Fibroblast of lung (primary cell): ENCODE measurements at regions not wholly inside any gene's neighbourhood (a gene's known extent, or its start where the extent isn't known, plus 50 kb on each side); places are given as distances from the start of the nearest gene placed in this dataset.

Source experiments
- DNase-seq, 2 donors: peaks; one replicate each; pipeline versions ENCODE4 v3.0.0 to v3.0.0-alpha.2; 2010; ENCODE audit warnings: low read depth in 2 of 2
- H2AFZ ChIP-seq: 2 replicates; pipeline ENCODE4 v1.5.1; 2012; ENCODE audit warnings: low read length, control low read depth, inconsistent platforms
- H3K27ac ChIP-seq: 2 replicates; pipeline ENCODE4 v1.5.1; 2011; ENCODE audit warnings: low read length, control low read depth; ENCODE audit not compliant: insufficient read depth
- H3K27me3 ChIP-seq: 2 replicates; pipeline ENCODE4 v1.5.1; 2011; ENCODE audit warnings: mild to moderate bottlenecking, low read length; ENCODE audit not compliant: control insufficient read depth, insufficient read depth
- H3K36me3 ChIP-seq: 2 replicates; pipeline ENCODE4 v1.5.1; 2011; ENCODE audit warnings: low read length; ENCODE audit not compliant: control insufficient read depth, insufficient read depth
- H3K4me1 ChIP-seq: 2 replicates; pipeline ENCODE4 v1.5.1; 2011; ENCODE audit warnings: low read length; ENCODE audit not compliant: control insufficient read depth, insufficient read depth; ENCODE audit errors: extremely low read depth
- H3K4me2 ChIP-seq: 2 replicates; pipeline ENCODE4 v1.5.1; 2011; ENCODE audit warnings: low read length, control low read depth; ENCODE audit not compliant: insufficient read depth; ENCODE audit errors: extremely low read depth
- H3K4me3 ChIP-seq, 4 experiments: fragments of 200-600 bp in 1 of 4; sonication (generic) in 1 of 4; replicated peaks in 1 of 4; 2 replicates each; pipeline ENCODE4 v1.5.1; 2011 to 2016; ENCODE audit warnings: low read length in 4 of 4, low read depth in 3 of 4, mild to moderate bottlenecking in 3 of 4, control low read depth in 2 of 4, inconsistent platforms in 1 of 4, mixed read lengths in 1 of 4; ENCODE audit not compliant: insufficient read depth in 1 of 4; ENCODE audit errors: control extremely low read depth in 1 of 4
- H3K79me2 ChIP-seq: 2 replicates; pipeline ENCODE4 v1.5.1; 2012; ENCODE audit warnings: mild to moderate bottlenecking, low read length, inconsistent platforms; ENCODE audit not compliant: control insufficient read depth, insufficient read depth
- H3K9ac ChIP-seq: 2 replicates; pipeline ENCODE4 v1.5.1; 2011; ENCODE audit warnings: mild to moderate bottlenecking, low read length, control low read depth; ENCODE audit not compliant: insufficient read depth
- H3K9me3 ChIP-seq: 2 replicates; pipeline ENCODE4 v1.5.1; 2012; ENCODE audit warnings: low read depth, low read length; ENCODE audit not compliant: control insufficient read depth, insufficient read depth
- H4K20me1 ChIP-seq: 2 replicates; pipeline ENCODE4 v1.5.1; 2011; ENCODE audit warnings: low read length; ENCODE audit not compliant: control insufficient read depth, insufficient read depth; ENCODE audit errors: extremely low read depth
- EZH2 ChIP-seq: IDR thresholded peaks from 2 replicates; pipeline ENCODE4 v1.5.1; 2012; ENCODE audit warnings: low read length, control low read depth, mild to moderate bottlenecking; ENCODE audit errors: missing control alignments
- TF ChIP-seq, protein P1 (sequence below), 2 donors: IDR thresholded peaks in 1 of 2; conservative IDR thresholded peaks in 1 of 2; 1 replicate in 1 of 2; 2 replicates in 1 of 2; pipeline ENCODE4 v1.5.1; 2011 to 2012; ENCODE audit warnings: low read length in 2 of 2, control low read depth in 1 of 2, inconsistent platforms in 1 of 2, low read depth in 1 of 2, mild to moderate bottlenecking in 1 of 2

DNA sequence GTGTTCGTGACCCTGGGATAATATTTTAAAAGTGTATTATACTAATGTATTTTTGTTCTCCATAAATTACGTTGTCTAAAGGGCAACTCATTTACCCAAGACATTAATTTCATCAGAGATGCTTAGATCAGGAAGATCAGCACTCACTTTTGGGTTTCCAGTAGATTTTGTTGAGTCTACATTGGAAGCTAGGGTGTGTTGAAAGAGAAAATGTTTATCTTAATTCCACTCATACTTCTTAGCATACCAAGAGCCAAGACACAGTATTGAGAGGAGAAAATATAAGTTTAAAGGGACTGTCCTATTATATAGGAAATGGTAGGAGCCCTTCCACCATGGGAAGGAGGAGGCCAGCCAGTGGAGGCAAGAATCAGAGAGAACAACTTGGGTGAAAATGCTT, 412.9 kb upstream of the RGMA start:
- no peaks in the 10 kb centered on the region for H3K27me3 ChIP-seq
- no peak overlapping the region for H2AFZ ChIP-seq
- H3K36me3 ChIP-seq, result no peaks in the 10 kb centered on the region
- H3K4me3 ChIP-seq, result no peak overlapping the region
- H3K4me1 ChIP-seq, result no peaks in the 10 kb centered on the region
- no peaks in the 10 kb centered on the region for H3K79me2 ChIP-seq
- no peaks in the 10 kb centered on the region for H4K20me1 ChIP-seq
- H3K9me3 ChIP-seq, result no peaks in the 10 kb centered on the region
- no peak overlapping the region for H3K27ac ChIP-seq
- H3K9ac ChIP-seq, result no peak overlapping the region
- no peak for DNase-seq
- TF ChIP-seq, protein P1, sequence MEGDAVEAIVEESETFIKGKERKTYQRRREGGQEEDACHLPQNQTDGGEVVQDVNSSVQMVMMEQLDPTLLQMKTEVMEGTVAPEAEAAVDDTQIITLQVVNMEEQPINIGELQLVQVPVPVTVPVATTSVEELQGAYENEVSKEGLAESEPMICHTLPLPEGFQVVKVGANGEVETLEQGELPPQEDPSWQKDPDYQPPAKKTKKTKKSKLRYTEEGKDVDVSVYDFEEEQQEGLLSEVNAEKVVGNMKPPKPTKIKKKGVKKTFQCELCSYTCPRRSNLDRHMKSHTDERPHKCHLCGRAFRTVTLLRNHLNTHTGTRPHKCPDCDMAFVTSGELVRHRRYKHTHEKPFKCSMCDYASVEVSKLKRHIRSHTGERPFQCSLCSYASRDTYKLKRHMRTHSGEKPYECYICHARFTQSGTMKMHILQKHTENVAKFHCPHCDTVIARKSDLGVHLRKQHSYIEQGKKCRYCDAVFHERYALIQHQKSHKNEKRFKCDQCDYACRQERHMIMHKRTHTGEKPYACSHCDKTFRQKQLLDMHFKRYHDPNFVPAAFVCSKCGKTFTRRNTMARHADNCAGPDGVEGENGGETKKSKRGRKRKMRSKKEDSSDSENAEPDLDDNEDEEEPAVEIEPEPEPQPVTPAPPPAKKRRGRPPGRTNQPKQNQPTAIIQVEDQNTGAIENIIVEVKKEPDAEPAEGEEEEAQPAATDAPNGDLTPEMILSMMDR (conservative IDR thresholded peaks at IDR 0.05 in 1 of 2, IDR thresholded peaks at IDR 0.05 in 1 of 2; ENCODE audit: low read depth in 1 of 2, low read length in 2 of 2), result no peak
- TF ChIP-seq EZH2, result no peak
- H3K4me2 ChIP-seq, result no peak overlapping the region

DNA sequence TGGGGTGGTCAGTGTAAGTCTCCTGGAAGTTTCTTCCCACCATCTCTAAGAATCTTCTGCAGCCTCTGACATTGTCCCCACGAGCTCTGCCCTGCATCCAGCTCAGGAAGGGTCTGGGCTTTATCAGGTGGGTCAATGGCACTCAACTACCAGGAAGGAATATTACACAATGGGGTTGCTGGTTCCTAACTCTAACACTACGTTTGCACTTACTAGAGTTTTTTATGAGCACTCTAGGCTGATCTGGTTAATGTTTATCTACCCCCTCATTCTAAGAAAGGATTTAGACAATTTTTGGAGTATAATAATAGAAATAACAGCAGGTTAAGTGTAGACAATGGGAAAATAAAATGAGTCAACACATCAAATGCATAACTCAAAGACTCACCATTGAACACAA, 411.1 kb upstream of the RGMA start:
- Histone ChIP-seq H3K4me1 (no peaks in the 10 kb centered on the region), H3K27me3 (no peaks in the 10 kb centered on the region), H3K36me3 (no peaks in the 10 kb centered on the region), H3K4me2 (no peak overlapping the region), H3K9me3 (no peaks in the 10 kb centered on the region), H2AFZ (no peak overlapping the region), H3K79me2 (no peaks in the 10 kb centered on the region), H3K9ac (no peak overlapping the region), H3K4me3 (no peak overlapping the region), H3K27ac (no peak overlapping the region), H4K20me1 (no peaks in the 10 kb centered on the region)
- DNase-seq, result no peak
- no peak for TF ChIP-seq EZH2
- TF ChIP-seq, protein P1 (conservative IDR thresholded peaks at IDR 0.05 in 1 of 2, IDR thresholded peaks at IDR 0.05 in 1 of 2; ENCODE audit: low read depth in 1 of 2, low read length in 2 of 2), result no peak

DNA sequence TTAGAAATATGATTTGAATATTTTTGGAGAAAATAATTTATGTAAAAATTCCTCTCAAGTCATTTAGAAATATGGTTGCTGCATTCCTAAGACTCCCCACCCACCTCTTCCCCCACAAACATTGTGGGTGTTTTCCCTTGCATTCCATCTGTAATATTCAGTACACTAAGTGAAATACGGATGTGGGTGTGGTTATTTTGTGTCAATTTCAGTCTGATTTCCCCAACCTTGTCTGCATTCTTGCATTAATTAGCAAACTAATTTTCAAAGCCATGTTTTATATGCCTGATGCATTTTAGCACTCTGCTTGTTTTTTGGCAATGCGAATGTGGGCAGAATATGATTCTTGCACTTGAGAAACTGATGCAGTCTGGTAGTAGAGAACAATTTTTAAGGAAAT, 408.3 kb upstream of the RGMA start:
- no peaks in the 10 kb centered on the region for H3K4me1 ChIP-seq
- no peak overlapping the region for H3K4me3 ChIP-seq
- no peak overlapping the region for H3K27ac ChIP-seq
- no peaks in the 10 kb centered on the region for H3K27me3 ChIP-seq
- no peaks in the 10 kb centered on the region for H3K9me3 ChIP-seq
- H4K20me1 ChIP-seq, result no peaks in the 10 kb centered on the region
- peak in 1 of 2 donors; percentile 84 for DNase-seq
- TF ChIP-seq, protein P1 (conservative IDR thresholded peaks at IDR 0.05 in 1 of 2, IDR thresholded peaks at IDR 0.05 in 1 of 2; ENCODE audit: low read depth in 1 of 2, low read length in 2 of 2), result no peak
- no peak overlapping the region for H2AFZ ChIP-seq
- H3K9ac ChIP-seq, result no peak overlapping the region
- no peaks in the 10 kb centered on the region for H3K79me2 ChIP-seq
- no peak overlapping the region for H3K4me2 ChIP-seq
- H3K36me3 ChIP-seq, result no peaks in the 10 kb centered on the region
